Peyer's patch (tissue), 4 donors: ENCODE measurements at regions not wholly inside any gene's neighbourhood (a gene's known extent, or its start where the extent isn't known, plus 50 kb on each side); places are given as distances from the start of the nearest gene placed in this dataset.

Source experiments
- POLR2A ChIP-seq, 2 donors: fragments of 450-650 bp; IDR thresholded peaks; one replicate each; pipeline ENCODE4 v1.5.1; 2017; ENCODE audit warnings: antibody characterized with exemption in 2 of 2, mild to moderate bottlenecking in 2 of 2, moderate library complexity in 2 of 2
- TF ChIP-seq, protein P1 (sequence below), 6 experiments: fragments of 450-650 bp in 4 of 6; fragments of 200-600 bp in 2 of 6; sonication (generic) in 1 of 6; IDR thresholded peaks; one replicate each; pipeline ENCODE4 v1.5.1; 2017 to 2019; ENCODE audit warnings: antibody characterized with exemption in 6 of 6, mild to moderate bottlenecking in 3 of 6, moderate library complexity in 1 of 6

DNA sequence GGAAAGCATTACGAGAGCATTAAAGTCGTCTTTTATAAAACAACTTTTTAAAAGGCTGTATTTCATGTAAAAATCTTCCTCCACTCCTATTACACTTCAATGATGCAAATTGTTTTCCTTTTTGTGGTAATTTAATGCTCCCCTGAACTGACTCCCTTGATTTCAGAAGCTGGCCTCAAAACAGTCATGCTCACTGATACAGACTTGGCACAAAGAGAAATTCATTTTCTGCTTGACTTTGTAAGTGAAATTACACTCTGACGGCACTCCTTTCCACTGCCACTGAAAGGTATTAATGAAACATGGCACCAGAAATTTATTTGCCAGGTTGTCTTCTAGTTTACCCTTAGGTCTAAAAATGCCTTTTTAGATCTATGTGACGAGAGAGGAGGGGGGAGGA lies 215.5 kb downstream of the LRRC3B start:
- TF ChIP-seq, protein P1, sequence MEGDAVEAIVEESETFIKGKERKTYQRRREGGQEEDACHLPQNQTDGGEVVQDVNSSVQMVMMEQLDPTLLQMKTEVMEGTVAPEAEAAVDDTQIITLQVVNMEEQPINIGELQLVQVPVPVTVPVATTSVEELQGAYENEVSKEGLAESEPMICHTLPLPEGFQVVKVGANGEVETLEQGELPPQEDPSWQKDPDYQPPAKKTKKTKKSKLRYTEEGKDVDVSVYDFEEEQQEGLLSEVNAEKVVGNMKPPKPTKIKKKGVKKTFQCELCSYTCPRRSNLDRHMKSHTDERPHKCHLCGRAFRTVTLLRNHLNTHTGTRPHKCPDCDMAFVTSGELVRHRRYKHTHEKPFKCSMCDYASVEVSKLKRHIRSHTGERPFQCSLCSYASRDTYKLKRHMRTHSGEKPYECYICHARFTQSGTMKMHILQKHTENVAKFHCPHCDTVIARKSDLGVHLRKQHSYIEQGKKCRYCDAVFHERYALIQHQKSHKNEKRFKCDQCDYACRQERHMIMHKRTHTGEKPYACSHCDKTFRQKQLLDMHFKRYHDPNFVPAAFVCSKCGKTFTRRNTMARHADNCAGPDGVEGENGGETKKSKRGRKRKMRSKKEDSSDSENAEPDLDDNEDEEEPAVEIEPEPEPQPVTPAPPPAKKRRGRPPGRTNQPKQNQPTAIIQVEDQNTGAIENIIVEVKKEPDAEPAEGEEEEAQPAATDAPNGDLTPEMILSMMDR (IDR thresholded peaks at IDR 0.05) = no peak
- no peak for TF ChIP-seq POLR2A (IDR thresholded peaks at IDR 0.05)
